Loucy (cell line): ENCODE measurements at regions not wholly inside any gene's neighbourhood (a gene's known extent, or its start where the extent isn't known, plus 50 kb on each side); places are given as distances from the start of the nearest gene placed in this dataset.

Experiments used
- EZH2phosphoT487 ChIP-seq: fragments of 200-600 bp; IDR thresholded peaks from 2 replicates; pipeline ENCODE4 v1.6.1; 2018; ENCODE audit warnings: antibody characterized with exemption, mild to moderate bottlenecking, moderate library complexity, borderline replicate concordance
- TF ChIP-seq, protein P1 (sequence below): fragments of 200-600 bp; sonication (generic); conservative IDR thresholded peaks from 2 replicates; pipeline ENCODE4 v1.5.1; 2014; ENCODE audit warnings: mild to moderate bottlenecking, antibody characterized with exemption, low read length

DNA sequence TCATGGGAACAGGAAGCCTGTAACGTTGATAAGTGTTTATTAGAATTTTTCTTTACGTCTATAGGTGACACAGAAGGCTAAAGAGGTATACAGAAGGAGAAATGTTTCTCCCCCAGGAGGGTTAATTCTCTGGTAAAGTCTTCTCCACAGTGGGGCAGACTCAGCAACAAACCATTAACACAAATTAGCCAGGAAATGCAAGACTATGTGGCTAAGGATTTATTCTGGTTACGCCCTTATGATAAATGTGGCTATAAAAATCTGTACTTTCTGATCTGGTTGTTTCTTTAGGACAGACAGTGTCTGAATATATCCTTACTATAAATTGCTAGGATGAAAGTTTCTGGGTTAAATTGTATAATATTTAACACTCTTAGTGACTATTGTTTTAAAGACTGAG is 423.3 kb downstream of the FLRT2 start:
- TF ChIP-seq, protein P1, sequence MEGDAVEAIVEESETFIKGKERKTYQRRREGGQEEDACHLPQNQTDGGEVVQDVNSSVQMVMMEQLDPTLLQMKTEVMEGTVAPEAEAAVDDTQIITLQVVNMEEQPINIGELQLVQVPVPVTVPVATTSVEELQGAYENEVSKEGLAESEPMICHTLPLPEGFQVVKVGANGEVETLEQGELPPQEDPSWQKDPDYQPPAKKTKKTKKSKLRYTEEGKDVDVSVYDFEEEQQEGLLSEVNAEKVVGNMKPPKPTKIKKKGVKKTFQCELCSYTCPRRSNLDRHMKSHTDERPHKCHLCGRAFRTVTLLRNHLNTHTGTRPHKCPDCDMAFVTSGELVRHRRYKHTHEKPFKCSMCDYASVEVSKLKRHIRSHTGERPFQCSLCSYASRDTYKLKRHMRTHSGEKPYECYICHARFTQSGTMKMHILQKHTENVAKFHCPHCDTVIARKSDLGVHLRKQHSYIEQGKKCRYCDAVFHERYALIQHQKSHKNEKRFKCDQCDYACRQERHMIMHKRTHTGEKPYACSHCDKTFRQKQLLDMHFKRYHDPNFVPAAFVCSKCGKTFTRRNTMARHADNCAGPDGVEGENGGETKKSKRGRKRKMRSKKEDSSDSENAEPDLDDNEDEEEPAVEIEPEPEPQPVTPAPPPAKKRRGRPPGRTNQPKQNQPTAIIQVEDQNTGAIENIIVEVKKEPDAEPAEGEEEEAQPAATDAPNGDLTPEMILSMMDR, result no peak
- no peak for TF ChIP-seq EZH2phosphoT487
